ENCODE measurements at regions not wholly inside any gene's neighbourhood (a gene's known extent, or its start where the extent isn't known, plus 50 kb on each side); places are given as distances from the start of the nearest gene placed in this dataset.

DNA sequence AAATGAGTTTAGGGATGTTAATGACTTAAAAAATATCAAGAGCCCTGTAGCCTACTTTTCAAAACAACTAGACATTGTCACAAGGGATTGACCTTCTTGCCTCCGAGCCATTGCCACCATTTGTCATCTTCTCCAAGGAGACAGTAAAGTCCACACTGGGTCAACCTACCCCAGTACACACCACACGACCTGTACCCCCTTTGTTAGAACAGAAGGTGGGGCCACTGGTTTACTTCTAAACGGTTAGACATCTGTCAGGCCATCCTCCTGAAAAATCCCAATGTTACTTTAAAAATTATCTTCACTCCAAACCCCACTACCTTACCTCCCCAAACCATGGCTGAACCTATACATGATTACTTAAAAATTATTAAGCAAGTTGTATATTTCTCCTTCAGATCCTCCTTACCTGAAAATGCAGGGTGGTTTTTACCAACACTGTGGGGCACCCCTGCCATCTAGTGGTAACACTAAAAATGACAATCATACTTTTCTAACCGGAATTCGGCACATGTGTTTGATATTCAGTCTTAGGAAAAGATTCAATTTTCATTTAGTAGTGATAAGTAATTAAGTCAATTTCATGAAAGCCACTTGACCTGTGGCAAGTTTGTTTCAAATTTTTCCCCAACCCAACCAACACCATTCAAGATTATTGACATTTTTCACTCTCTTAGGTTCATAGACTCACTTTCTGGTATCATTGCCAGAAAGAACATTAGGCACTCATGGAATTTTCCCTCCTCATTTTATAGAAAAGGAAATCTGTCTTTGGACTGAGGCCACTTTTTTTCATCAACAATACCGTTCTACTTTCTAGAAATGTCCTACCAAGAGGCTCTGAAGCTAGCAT, 265.3 kb upstream of the PKDCC start:
- DNase-seq (ENCODE audit: low read depth), result peak; percentile 2

DNA sequence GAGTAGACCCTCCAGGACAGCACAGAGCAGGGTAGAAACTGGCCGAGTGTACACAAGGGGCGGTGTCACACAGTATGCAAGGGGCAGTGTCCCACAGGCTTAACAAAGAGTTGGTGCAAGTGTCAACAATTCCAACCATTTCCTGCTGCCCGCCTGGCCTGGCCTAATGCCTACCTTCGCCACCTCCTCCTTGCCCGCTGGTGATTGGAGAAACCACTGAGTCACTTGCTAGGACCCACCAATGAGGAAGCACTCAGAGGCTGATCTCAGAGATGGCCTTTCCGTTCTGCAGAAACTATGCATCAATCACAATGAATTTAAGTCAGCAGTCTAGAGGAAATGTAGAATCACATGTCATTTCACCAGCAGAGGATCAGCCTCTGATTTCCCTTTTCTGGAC, 263.3 kb upstream of the PKDCC start:
- no peak for DNase-seq (ENCODE audit: low read depth)

DNA sequence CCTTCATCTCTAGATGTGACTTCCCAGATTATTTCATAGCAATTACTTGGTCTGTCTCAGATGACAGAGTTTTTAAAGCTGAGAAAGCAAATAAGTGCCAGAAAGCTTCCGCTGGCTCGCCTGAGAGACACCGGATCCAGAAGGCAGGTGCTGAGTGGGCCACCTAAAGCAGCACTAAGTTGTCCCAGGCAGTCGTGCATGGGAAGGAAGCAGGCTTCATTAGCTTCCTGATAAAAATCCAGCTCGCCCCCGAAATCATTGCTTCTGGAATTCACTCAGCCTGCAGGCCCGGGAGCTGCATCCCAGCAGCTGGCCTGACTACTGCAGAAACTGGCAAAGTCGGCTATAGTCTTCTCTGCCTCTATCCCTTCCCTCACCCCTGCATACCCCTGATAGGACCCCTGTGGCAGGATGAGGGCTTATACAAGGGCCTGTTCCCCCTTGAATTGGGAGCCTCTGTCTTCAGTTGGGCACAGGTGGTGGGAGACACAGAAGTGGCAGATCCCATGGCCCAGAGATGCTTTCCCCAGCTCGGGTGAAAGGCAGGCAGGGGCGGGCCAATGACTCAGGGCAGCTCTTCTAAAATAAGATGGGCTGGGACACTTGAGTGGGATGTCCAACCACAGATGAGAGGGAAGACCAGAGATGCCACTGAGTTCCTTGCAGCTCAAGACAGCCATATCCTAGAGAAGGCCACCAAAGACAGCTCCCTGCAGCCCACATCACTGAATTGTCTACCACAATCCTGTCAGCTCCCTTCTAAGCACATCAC, 262.4 kb upstream of the PKDCC start:
- no peak for DNase-seq (ENCODE audit: low read depth)

DNA sequence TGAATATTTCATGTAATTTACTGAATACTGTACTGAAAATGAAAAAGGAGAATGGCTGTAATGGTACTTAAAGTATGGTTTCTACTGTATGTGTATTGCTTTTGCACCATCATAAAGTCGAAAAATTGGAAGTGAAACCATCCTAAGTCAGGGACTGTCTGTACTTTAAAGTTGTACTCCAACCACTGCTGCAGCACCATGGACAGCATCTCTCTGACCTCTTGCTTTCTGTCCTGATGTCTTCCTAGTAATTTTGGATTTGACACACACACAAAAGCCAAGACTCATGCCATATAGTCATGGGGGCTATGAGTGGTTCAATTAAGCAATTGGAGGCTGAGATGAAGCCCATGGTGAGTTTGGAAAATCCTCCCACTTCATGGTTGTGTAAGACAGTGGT, 256.3 kb upstream of the PKDCC start:
- peak; percentile 4 for DNase-seq (ENCODE audit: low read depth)

DNA sequence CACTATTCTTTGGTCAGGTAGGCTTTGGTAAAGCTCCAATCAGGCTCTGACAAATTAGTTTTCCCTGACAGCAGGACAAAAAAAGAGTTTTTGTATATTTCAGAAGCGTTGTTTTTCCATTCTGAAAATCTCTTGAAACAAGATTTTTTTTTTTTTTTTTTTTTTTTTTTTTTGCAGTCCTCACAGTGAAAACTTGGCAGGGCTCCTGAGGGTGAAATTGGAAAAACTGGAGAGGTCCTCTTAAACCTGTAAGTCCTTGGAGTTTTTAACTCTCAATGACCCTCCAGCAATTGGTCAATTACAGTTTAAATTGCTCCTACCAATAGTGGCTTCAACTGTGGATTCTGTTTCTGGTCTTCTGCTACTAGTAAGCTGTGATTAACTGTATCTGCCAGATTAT, 244.5 kb upstream of the PKDCC start:
- DNase-seq (ENCODE audit: low read depth), result no peak

DNA sequence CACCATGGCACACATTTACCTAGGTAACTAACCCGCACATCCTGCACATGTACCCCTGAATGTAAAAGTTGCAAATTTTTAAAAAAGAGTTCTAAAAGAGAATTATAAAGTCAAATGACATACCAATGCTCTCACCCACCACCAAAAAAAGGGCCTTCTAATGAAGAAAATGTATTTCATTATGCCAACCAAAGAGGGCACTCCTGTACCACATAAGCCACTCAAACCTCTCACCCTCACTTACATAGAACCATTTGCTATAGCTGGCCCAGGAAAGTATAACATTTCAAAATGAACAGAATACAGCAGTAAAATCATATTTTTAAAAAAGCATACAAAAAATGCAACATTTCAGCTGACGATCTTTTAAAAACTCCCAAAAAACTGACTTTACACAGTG, 241.5 kb upstream of the PKDCC start:
- no peak for DNase-seq (ENCODE audit: low read depth)

DNA sequence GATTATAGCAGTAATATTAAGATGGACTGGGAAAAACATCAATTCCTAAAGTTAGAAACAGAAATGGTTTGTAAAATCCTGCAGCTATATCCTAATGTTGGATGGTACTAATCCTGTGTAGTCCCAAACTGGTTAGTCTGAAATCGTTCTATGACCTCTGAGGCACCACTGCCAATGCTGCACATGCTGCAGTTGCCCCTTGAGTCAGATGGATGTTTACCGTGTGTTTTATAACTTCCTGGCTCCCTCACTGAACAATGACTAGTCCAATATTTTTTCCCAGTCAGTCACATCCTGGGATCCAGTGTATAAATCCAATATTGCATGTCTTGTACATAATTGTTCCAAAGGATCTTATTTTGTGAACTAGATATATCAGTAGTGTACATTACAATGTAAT, 226.7 kb upstream of the PKDCC start:
- no peak for DNase-seq (ENCODE audit: low read depth)

DNA sequence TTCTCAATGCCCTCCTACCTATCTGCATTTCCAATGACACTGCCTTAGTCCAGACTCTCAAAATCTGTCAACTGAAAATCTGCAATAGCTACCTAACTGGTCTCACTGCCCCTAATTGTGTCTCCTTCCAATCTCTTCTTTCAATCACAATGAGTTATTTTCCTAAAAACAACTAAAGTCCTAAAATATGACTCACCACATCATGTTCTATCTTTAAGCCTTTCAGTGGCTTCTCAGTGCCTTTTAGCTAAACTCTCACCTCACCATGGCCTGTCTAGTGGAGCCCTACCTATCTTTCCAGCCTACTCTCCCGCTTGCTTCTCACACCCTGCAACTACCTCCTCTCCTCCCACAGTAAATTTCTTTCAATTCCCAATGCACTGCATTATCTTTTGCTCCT, 220.9 kb upstream of the PKDCC start:
- no peak for DNase-seq (ENCODE audit: low read depth)

DNA sequence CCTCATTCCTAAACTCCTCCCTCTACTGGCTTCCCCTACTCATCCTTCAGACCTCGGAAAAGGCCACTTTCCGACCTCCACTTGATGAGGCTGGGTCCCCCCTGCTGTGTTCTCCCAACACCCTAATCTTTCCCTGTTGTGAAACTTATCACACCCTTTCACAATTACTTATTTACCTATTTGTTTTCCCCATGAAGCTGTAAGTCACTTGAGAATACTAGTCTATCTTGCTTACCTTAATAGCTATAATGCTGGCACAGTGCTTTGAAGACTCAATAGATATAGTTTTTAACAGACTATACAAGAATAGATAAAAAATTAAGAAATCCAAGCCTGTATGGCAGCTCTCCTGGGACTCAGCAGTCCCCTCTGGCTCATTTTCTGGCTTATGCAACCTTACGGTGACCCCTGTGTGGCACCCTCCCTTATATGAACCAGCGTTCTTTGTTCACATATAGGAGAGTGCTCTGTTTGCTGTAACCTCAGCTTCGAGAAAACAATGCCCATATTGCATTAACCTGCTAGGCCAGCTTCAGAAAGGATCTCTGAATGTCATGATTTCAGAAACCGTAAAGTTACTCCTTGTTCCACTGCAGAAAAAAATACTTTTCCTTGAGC, 220.4 kb upstream of the PKDCC start:
- no peak for DNase-seq (ENCODE audit: low read depth)

DNA sequence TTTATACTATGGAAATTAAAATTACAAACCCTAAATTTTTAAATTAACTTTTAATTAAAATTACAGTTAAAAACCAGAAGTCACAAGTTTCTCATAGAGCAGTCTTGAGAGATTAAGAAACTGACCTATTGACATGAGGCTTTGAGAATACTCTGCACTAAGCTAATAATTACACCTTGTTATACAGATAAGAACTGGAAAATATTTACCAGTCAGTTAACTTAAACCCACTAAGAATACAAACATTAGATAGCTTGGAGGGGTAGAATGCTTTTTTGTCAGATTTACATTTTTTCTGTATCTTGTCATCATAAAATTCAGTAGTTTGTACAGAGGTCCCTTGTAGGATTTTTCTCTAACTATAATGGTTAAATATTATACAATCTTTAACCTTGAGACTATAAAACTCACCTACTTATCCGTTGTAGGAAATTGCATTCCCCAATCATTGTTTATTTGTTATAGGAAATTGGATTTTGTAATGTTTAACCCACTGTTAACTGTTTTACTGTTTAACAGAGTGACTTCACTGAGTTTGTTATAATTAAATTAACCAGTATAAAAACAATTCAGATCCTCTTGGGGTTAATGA, 219.7 kb upstream of the PKDCC start:
- DNase-seq (ENCODE audit: low read depth), result no peak

DNA sequence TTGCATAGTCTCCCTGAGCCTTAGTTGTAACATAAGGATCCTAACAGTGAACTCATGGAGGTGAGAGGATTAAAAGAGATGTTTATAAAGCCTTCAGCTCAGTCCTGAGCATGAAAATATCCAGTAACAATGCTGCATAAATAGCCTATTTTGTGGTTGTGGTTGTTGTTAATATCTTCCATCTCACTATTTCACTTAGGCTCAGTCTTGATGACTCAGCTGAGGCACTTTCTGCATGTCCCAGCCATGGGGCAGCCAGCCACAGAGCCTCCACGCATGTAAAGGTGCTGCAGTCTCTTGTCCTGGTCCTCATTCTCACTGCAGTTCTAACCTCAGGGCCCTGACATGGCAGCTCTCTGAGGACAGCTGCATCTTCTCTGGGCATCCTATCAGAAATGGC, 218.8 kb upstream of the PKDCC start:
- DNase-seq (ENCODE audit: low read depth), result no peak

DNA sequence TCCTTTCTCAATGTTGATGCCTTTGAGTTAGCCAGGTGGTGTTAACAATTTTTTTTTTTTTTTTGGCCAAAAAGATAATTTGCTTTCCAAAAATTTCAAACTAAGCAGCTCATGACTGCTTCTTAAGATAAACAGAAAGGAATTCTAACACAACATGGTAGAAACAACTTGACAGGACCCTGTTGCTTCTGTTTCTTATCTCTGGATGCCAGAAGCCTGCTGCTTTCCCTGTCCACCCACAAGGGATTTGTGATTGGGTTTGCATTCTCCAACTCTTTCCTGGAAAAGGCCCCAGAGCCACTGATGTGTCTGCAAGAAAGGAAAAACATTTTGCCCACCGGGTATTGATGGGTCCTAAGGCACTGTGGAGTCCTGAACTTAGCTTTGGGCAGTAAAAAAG, 217.2 kb upstream of the PKDCC start:
- DNase-seq (ENCODE audit: low read depth), result no peak

DNA sequence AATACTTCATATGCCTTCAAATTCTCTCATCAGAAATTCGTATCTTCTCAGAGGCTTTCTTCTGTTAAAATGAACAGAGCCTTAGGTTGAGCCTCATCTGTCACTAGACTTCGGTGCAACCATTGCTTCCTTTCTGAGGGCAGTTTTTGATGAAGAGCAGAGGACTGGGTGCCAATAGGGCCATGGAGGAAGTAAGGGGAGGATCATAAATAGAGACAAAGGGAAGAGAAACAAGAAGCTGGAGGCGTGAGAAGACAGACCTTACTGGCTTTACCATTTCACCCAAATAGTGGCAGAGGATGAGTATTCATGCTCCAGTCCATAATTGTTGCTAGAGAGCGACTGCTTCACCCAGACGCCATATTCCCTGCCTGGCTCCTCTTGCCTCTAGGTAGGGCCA, 215.6 kb upstream of the PKDCC start:
- DNase-seq (ENCODE audit: low read depth), result no peak

DNA sequence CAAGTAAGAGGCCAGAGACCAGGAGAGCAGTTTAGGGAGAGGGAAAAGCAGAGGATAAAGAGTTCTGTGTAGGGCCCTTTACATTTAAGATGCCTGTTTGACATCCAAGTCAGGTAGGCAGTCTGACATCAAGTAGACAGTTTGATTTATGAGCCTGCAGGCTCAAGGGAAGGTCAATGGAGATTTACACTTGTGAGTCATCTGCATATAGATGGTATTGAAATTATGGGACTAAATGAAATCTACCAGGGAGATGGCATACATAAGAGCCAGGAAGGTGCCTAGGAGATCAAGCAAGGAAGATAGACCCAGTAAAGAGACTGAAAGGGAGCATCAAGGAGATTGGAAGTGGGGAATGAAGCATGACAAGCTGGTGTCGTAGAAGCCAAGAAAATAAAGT, 212.4 kb upstream of the PKDCC start:
- DNase-seq (ENCODE audit: low read depth), result no peak

DNA sequence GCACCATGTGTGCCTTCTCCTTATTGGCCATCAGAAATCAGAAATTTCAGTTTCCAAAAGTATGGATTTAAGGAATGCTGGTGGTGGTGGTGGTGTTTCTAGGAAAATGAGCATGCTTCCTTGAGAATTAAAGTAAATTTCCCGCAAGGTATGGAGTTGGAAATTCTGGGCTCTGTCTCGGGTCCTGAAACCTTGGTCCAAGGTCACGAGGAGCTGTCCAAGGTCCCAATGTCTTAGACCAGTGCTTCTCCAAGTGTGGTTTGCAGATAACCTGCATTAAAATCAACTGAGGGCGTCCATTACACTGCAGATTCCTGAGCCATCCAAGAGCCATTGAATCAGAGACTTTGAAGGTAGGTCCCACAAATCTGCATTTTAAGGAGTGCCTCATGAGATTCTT, 210.9 kb upstream of the PKDCC start:
- peak; percentile 11 for DNase-seq (ENCODE audit: low read depth)

DNA sequence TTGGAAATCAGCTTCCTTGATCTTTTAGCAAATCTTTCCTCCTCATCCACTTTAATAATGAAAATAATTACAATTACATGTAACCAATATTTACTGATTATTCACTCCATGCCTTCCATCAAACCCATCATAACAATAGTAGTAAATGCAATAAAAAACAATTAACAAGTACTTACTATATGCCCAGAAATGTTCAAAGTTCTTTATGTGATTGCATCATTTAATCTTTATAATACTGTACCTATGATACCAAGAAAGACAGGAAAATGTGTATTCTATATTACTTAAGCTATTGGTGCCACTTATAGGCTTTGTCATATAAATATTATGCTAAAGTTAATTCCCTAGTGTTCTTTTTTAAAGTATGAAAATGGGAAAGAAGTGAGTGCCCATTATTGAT, 210.2 kb upstream of the PKDCC start:
- no peak for DNase-seq (ENCODE audit: low read depth)

DNA sequence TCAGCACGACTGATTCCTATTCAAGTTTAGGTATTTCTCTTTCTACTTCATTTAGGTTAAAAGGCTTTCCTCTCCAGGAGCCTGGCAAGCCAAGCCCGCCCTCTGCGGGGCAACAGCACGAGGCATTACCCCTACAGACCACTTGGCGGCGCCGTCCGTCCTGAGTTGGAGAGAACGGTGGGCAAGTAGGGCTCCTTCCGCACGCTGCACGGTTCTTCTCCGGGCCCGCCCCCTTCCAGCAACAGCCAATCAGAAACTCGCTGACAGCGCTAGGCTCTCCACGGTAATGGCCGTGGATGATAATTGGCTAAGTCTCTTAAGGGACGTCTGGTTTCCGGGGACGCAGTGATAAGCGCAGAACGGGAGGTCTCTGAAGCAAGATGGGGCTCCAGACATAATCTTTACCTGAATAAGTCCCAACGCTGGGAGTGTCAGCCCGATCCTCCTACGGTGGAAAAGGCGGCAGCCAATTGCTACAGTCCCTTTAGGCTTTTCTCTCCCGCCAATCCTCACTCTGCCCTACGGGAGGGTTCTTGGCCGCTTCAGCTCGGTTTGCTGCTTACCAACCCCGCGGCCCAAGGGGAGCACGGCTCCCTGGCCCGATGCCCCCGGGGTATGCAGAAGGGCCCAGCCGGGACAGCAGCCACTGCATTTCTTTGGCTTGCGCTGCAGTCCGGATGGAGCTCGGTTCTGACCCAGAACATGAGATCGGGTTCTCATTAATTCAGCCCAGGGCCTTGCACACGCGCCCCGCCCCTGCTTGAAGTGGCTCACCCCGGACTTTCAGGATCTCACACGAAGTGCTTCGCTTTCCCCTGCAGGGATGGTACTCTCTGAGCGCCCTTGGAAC, 206.9 kb upstream of the PKDCC start:
- DNase-seq (ENCODE audit: low read depth), result peak; percentile 97

DNA sequence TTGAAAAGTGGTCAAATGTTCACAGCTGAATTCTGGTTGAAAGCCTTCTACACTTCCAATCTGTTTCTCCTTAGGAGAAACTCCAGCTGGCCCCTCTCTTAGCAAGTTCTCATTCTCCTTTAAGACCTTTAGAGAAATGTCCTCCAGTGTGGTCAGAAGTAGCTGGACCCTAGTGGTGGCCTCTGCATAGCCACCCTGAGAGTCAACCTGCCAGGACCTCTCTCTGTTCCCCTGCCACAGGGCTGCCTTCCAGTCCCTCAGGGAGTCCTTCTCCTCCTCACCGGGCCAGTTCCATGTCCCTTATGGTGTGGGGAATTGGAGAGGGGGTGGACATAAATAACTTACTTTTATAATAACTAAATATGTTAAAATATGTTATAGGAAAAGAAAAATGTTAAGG, 200.9 kb upstream of the PKDCC start:
- DNase-seq (ENCODE audit: low read depth), result no peak

DNA sequence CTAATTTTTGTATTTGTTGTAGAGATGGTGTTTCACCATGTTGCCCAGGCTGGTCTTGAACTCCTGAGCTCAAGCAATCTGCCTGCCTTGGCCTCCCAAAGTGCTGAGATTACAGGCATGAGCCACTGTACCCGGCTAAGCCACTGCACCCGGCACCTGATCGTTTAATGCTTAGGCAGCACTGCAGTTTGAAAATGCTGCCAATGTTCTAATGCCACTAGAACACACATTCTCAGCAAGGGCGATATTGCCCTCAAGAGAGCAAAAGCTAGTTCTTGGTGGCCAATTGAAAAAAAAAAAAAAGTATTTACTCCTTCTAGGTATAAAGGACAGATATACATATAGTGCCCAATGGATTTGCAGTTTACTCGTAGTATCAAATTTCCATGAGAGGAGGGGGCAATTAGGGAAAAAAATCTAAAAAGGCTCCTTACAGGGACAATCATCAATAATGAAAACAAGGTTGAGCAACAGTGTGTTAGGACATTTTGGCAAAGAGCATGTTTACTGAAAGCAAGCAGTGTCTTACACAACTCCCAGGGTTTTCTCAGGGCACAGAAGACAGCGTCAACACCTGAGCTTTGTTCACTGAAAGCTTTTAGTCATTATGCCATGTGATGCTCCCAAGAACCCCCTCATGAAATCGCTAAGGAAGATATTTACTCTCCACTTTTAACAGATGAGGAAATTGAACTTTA, 199.9 kb upstream of the PKDCC start:
- peak; percentile 76 for DNase-seq (ENCODE audit: low read depth)

DNA sequence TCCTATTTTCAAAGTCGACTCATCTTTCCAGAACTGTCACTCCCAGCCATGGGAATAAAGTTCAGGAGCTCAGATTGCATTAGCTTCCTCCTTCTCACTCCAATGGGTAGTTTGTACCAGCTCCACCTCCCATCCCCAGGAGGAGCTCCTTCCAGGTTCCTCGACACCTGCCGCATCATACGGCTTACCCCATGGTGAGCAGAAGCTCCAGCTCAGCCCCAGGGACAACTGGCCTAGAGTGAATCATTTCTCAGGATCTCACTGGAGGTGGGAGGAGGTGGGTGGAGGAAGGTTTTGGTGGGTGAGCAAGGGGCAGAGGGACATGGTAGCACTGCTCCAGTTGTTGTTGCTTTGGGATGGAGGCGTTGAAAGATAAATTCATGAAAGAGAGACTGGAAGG, 196.3 kb upstream of the PKDCC start:
- no peak for DNase-seq (ENCODE audit: low read depth)

Data from fibroblast of gingiva (primary cell).